ENCODE measurements at regions not wholly inside any gene's neighbourhood (a gene's known extent, or its start where the extent isn't known, plus 50 kb on each side); places are given as distances from the start of the nearest gene placed in this dataset.
A peak's percentile ranks its signal among the peaks of the same experiment; 100 is the strongest.

DNA sequence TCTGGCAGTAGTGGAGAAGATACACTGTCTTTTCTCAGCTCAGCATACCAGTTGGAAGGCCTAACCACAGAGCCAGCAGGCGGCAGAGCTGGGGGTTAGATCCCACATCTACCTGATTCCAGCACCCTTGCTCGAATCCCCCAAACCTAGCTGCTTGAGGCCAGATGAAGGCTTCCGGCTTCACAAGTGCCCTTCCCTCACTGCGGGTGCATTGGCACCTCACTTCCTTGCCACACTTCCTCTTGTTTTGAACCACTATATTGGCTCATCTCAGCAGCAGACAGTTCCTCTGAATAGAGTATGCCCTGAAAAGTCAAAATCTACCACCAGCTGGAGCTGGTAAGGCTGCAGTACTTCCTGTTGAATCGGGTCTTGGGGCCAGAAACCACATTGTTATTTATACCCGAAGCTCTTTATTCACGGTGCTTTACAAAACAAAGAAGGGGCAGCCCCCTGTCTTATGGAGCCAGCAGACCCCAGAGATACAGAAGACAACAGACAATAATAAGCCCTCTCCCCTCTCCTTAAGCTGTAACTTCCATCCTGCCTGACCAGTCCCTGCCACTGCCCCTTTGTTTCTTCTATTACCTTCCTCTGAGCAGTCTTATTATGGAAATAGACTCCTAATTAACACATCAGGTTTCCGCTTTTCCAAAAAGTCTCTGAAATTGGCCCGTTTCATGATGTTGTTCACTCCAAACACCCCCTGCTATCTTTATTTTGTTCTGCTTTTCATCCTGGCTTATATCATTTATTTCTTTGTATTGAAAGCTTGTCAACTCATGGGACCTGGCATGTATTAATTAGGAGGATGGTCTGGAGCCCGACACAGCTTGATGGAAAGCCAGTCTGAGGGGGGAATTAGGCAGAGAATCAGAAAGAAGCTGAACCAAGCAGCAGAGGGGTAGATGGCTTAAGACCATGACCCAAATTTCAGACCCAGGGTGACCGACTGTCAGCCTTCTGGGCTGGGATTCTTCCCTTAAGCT is 233.5 kb downstream of the EFCAB11 start:
- intact Hi-C loops (cut with DNase I) = no loop called here
- H3K36me3 ChIP-seq = no peaks in the 10 kb centered on the region
- H3K27ac ChIP-seq = peak overlapping the region; percentile 39 to 94
- ATAC-seq (peak; percentile 84), DNase-seq (peak in 2 of 4 donors; percentile 59 to 73)
- no peak overlapping the region for H3K4me3 ChIP-seq
- H3K27me3 ChIP-seq = no peaks in the 10 kb centered on the region
- TF ChIP-seq, protein P1, sequence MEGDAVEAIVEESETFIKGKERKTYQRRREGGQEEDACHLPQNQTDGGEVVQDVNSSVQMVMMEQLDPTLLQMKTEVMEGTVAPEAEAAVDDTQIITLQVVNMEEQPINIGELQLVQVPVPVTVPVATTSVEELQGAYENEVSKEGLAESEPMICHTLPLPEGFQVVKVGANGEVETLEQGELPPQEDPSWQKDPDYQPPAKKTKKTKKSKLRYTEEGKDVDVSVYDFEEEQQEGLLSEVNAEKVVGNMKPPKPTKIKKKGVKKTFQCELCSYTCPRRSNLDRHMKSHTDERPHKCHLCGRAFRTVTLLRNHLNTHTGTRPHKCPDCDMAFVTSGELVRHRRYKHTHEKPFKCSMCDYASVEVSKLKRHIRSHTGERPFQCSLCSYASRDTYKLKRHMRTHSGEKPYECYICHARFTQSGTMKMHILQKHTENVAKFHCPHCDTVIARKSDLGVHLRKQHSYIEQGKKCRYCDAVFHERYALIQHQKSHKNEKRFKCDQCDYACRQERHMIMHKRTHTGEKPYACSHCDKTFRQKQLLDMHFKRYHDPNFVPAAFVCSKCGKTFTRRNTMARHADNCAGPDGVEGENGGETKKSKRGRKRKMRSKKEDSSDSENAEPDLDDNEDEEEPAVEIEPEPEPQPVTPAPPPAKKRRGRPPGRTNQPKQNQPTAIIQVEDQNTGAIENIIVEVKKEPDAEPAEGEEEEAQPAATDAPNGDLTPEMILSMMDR (IDR thresholded peaks at IDR 0.05) = peak in 1 of 2 donors; percentile 17
- no peaks in the 10 kb centered on the region for H3K9me3 ChIP-seq
- peaks cover 3 to 55% of the 10 kb centered on the region in 2 donors for H3K4me1 ChIP-seq

DNA sequence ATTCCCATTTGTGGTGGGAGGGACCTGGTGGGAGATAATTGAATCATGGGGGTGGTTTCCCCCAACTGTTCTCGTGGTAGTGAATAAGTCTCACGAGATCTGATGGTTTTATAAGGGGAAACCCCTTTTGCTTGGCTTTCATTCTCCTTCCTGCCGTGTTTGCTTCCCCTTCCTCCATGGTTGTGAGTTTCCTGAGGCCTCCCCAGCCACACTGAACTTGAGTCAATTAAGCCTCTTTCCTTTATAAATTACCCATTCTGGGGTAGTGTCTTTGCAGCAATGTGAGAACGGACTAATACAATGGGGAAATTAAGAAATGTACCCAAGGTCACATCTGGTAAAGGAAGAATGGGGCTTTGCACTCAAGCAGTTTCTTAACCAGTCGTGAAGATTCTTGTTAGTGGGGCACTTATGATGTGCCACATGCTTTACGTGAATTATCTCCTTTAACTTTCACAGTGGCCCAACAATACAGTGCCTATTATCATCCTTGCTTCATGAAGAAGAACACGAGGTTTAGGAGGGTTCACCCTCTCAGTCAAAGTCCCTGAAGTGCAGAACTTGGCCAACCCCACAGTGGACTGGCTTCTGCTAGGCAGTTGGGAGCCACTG is 234.3 kb downstream of the EFCAB11 start:
- H3K4me3 ChIP-seq = no peak overlapping the region
- no peaks in the 10 kb centered on the region for H3K36me3 ChIP-seq
- TF ChIP-seq, protein P1 (IDR thresholded peaks at IDR 0.05) = no peak
- DNase-seq (no peak), ATAC-seq (no peak)
- H3K4me1 ChIP-seq = peaks cover 3 to 54% of the 10 kb centered on the region in 2 donors
- intact Hi-C loops (cut with DNase I) = no loop called here
- H3K27me3 ChIP-seq = no peaks in the 10 kb centered on the region
- H3K27ac ChIP-seq = peak overlapping the region; percentile 39 to 94
- H3K9me3 ChIP-seq = no peaks in the 10 kb centered on the region

DNA sequence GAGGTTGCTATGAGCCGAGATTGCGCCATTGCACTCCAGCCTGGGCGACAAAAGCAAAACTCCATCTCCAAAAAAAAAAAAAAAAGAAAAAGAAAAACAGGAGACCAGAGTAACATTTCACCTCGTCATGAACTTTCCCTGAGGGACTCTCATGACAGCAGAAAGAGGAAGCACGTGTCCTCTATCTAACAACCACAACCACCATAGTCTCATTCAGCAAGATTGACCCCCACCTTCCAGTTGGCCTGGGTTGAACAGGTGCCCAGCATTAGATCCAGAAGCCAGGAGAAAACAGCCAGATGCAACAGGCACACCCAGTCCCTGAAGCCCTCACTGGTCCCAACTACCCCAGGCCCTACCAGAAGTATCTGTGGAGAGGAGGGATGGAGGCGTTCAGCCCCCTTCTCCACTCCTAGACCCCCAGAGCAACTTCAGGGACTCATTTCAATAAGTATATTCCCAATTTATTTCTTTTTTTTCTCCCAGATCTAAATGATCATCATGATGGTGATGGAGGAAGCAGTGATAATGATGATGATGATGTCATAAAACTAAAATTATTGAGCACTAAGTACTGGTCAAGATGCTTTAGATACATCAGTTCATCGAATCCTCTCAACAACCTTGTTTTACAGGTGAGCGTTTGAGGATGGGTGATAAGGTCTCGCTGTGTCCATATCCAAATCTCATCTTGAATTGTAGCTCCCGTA is 235.0 kb downstream of the EFCAB11 start:
- TF ChIP-seq, protein P1 (IDR thresholded peaks at IDR 0.05) = no peak
- peak; percentile 50 for ATAC-seq
- Histone ChIP-seq H3K9me3 (no peaks in the 10 kb centered on the region), H3K4me3 (no peak overlapping the region), H3K27me3 (no peaks in the 10 kb centered on the region), H3K36me3 (no peaks in the 10 kb centered on the region), H3K27ac (peak overlapping the region in 1 of 2 donors; percentile 94), H3K4me1 (peaks cover 3 to 49% of the 10 kb centered on the region in 2 donors)
- DNase-seq = no peak
- intact Hi-C loops (cut with DNase I) = no loop called here

DNA sequence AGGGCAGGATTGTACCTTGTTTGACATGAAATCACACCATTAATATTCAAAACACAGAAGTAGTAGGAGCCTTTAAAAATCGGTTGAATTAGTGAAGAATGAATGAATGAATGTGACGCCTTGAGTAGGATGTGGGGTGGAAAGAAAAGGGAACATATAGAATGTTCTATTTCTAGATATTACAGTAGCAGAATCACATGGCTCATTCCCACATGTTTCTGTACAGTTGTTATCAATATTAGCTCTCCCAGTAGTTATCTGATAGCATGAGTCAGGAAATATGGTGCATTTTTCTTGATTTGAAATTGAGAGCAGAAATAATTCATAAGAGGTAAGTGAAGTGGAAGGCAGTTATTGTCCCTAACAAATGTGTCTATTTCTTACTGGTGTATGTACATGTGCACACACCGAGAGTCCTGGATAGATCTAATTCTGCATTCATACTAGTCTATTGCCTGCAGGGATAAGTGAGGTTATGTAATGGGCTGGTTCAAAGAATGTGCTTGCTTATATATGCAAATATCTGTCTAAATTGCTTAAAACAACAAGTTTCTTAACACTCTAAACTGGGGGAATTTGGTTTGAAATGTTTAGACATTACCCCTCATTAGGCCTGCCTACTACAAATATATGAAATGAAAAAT is 245.4 kb downstream of the EFCAB11 start:
- no peaks in the 10 kb centered on the region for H3K27me3 ChIP-seq
- no peaks in the 10 kb centered on the region for H3K36me3 ChIP-seq
- ATAC-seq = no peak
- DNase-seq = no peak
- TF ChIP-seq, protein P1 (IDR thresholded peaks at IDR 0.05) = no peak
- peaks cover 0 to 12% of the 10 kb centered on the region in 2 donors for H3K9me3 ChIP-seq
- H3K4me1 ChIP-seq = no peaks in the 10 kb centered on the region
- H3K4me3 ChIP-seq = no peak overlapping the region
- H3K27ac ChIP-seq = no peak overlapping the region
- intact Hi-C loops (cut with DNase I) = no loop called here

All from left lung (tissue), 4 donors.